Neutrophil (primary cell): ENCODE measurements at regions not wholly inside any gene's neighbourhood (a gene's known extent, or its start where the extent isn't known, plus 50 kb on each side); places are given as distances from the start of the nearest gene placed in this dataset.
"Not testable (repeated sequence)": the region's sequence is repeated elsewhere in the genome, so short reads cannot be mapped to it uniquely, and the experiment has no call there.

Experiments
- H3K27ac ChIP-seq: fragments of 200-600 bp; sonication (generic); 2 replicates; pipeline ENCODE4 v1.5.1; 2016; ENCODE audit warnings: mild to moderate bottlenecking, moderate library complexity
- H3K27me3 ChIP-seq: fragments of 200-600 bp; sonication (generic); 2 replicates; pipeline ENCODE4 v1.6.0; 2016; ENCODE audit warnings: mild to moderate bottlenecking
- H3K36me3 ChIP-seq: fragments of 200-600 bp; sonication (generic); 2 replicates; pipeline ENCODE4 v1.5.1; 2017
- H3K4me1 ChIP-seq, 2 experiments: fragments of 200-600 bp in 1 of 2; sonication (generic) in 1 of 2; 1 replicate in 1 of 2; 2 replicates in 1 of 2; pipeline versions ENCODE4 v1.5.1 to v1.6.1; 2013 to 2016; ENCODE audit warnings: low read depth in 1 of 2, low read length in 1 of 2, mild to moderate bottlenecking in 1 of 2, moderate library complexity in 1 of 2; ENCODE audit not compliant: control insufficient read depth in 1 of 2, insufficient read depth in 1 of 2
- H3K4me3 ChIP-seq, 2 experiments: fragments of 200-600 bp in 1 of 2; sonication (generic) in 1 of 2; 1 replicate in 1 of 2; 2 replicates in 1 of 2; pipeline ENCODE4 v1.5.1; 2013 to 2016; ENCODE audit warnings: low read depth in 1 of 2, low read length in 1 of 2, mild to moderate bottlenecking in 1 of 2, moderate library complexity in 1 of 2
- H3K9me3 ChIP-seq: fragments of 200-600 bp; sonication (generic); 2 replicates; pipeline ENCODE4 v1.5.1; 2016
- CTCF ChIP-seq: fragments of 200-600 bp; sonication (generic); IDR thresholded peaks from 2 replicates; pipeline ENCODE4 v1.5.1; 2016; ENCODE audit warnings: antibody characterized with exemption

GRCh38 chrX:63581906-63582305, 203.1 kb downstream of the ARHGEF9 start:
- H3K4me1 ChIP-seq, result no peaks in the 10 kb centered on the region
- H3K36me3 ChIP-seq, result no peaks in the 10 kb centered on the region
- no peak overlapping the region for H3K27ac ChIP-seq
- TF ChIP-seq CTCF, result no peak
- no peaks in the 10 kb centered on the region for H3K9me3 ChIP-seq
- no peak overlapping the region for H3K4me3 ChIP-seq
- H3K27me3 ChIP-seq, result no peaks in the 10 kb centered on the region

- H3K27me3 ChIP-seq, result no peaks in the 10 kb centered on the region
- no peaks in the 10 kb centered on the region for H3K4me1 ChIP-seq
- no peak overlapping the region for H3K27ac ChIP-seq
- TF ChIP-seq CTCF, result no peak
- no peaks in the 10 kb centered on the region for H3K9me3 ChIP-seq
- no peak overlapping the region for H3K4me3 ChIP-seq
- no peaks in the 10 kb centered on the region for H3K36me3 ChIP-seq
Observed at GRCh38 chrX:63581398-63581797, 203.6 kb downstream of the ARHGEF9 start.

GRCh38 chrX:63576533-63576932, 208.5 kb downstream of the ARHGEF9 start:
- Histone ChIP-seq H3K27ac (no peak overlapping the region), H3K9me3 (no peaks in the 10 kb centered on the region), H3K4me1 (no peaks in the 10 kb centered on the region), H3K27me3 (no peaks in the 10 kb centered on the region), H3K36me3 (no peaks in the 10 kb centered on the region), H3K4me3 (no peak overlapping the region)
- TF ChIP-seq CTCF, result no peak

GRCh38 chrX:63575700-63576099, 209.3 kb downstream of the ARHGEF9 start:
- H3K4me3 ChIP-seq, H3K27ac ChIP-seq, H3K9me3 ChIP-seq, H3K27me3 ChIP-seq, H3K4me1 ChIP-seq, H3K36me3 ChIP-seq: not testable (repeated sequence)

GRCh38 chrX:63566856-63567255, 215.7 kb upstream of the SPIN4 start:
- Histone ChIP-seq H3K36me3 (no peaks in the 10 kb centered on the region), H3K4me3 (no peak overlapping the region), H3K4me1 (no peaks in the 10 kb centered on the region), H3K27me3 (no peaks in the 10 kb centered on the region), H3K9me3 (no peaks in the 10 kb centered on the region), H3K27ac (no peak overlapping the region)
- no peak for TF ChIP-seq CTCF

- H3K27ac ChIP-seq, result no peak overlapping the region
Observed at GRCh38 chrX:63561425-63561824, 210.3 kb upstream of the SPIN4 start.

More at GRCh38 chrX:63561425-63561824, 210.3 kb upstream of the SPIN4 start:
- Histone ChIP-seq H3K4me1 (peaks cover 10 to 11% of the 10 kb centered on the region in 2 experiments), H3K36me3 (no peaks in the 10 kb centered on the region), H3K27me3 (no peaks in the 10 kb centered on the region), H3K9me3 (no peaks in the 10 kb centered on the region), H3K4me3 (no peak overlapping the region)
- no peak for TF ChIP-seq CTCF
